IMR-90 (cell line): ENCODE measurements at regions not wholly inside any gene's neighbourhood (a gene's known extent, or its start where the extent isn't known, plus 50 kb on each side); places are given as distances from the start of the nearest gene placed in this dataset.

Source experiments
- ATAC-seq: fragments of 200-7000 bp; cut with Tn5 transposase; 2 replicates; pipeline ENCODE4 v1.9.1; 2020; ENCODE audit warnings: low read depth, mild to moderate bottlenecking, moderate library complexity
- BruUV-seq: library from RNA; stranded (reverse); fragments of 400-500 nt; replicated peaks from 2 replicates; lab custom pipeline; 2021; lab: Mats Ljungman, UMichigan
- CTCF ChIA-PET: fragments of 300-600 bp; formaldehyde crosslinking; extraction: SDS; loops from one replicate; lab custom pipeline; 2021; ENCODE audit warnings: antibody characterized with exemption; lab: Yijun Ruan, JAX
- POLR2A ChIA-PET: fragments of 300-600 bp; sonication (Branson Sonifier 250); formaldehyde crosslinking; loops from one replicate; lab custom pipeline; 2022; ENCODE audit warnings: antibody characterized with exemption; ENCODE audit not compliant: unreplicated experiment; lab: Charles Lee
- DNase-seq: peaks from one replicate; pipeline ENCODE4 v3.0.0; 2013
- H2AFZ ChIP-seq: replicated peaks from 2 replicates; pipeline ENCODE3; 2013; ENCODE audit warnings: low read length, mild to moderate bottlenecking; ENCODE audit not compliant: poor library complexity
- H2AK5ac ChIP-seq: 2 replicates; pipeline ENCODE4 v1.6.1; 2013; ENCODE audit warnings: low read depth, low read length, inconsistent platforms
- H2AK9ac ChIP-seq: replicated peaks from 2 replicates; pipeline ENCODE3; 2013; ENCODE audit warnings: mild to moderate bottlenecking, low read depth, low read length, moderate library complexity; ENCODE audit not compliant: poor library complexity
- H2BK120ac ChIP-seq: 2 replicates; pipeline ENCODE4 v1.6.1; 2013; ENCODE audit warnings: low read depth, low read length, inconsistent platforms
- H2BK15ac ChIP-seq: 3 replicates; pipeline ENCODE4 v1.6.1; 2013; ENCODE audit warnings: low read depth, low read length, inconsistent platforms
- H2BK20ac ChIP-seq: 2 replicates; pipeline ENCODE4 v1.6.1; 2013; ENCODE audit warnings: low read depth, mild to moderate bottlenecking, inconsistent platforms, low read length, moderate library complexity
- H2BK5ac ChIP-seq: 2 replicates; pipeline ENCODE4 v1.6.1; 2013; ENCODE audit warnings: mild to moderate bottlenecking, low read depth, low read length, inconsistent platforms; ENCODE audit not compliant: poor library complexity, severe bottlenecking
- H3K14ac ChIP-seq: replicated peaks from 2 replicates; pipeline ENCODE4 v1.6.1; 2013; ENCODE audit warnings: low read depth, low read length, inconsistent platforms
- H3K18ac ChIP-seq: 2 replicates; pipeline ENCODE4 v1.6.1; 2013; ENCODE audit warnings: low read depth, low read length, control low read depth
- H3K23ac ChIP-seq: 2 replicates; pipeline ENCODE4 v1.6.1; 2013; ENCODE audit warnings: low read depth, low read length, inconsistent platforms
- H3K27ac ChIP-seq: 2 replicates; pipeline ENCODE4 v1.5.1; 2013; ENCODE audit warnings: mild to moderate bottlenecking, control low read depth, low read length; ENCODE audit not compliant: insufficient read depth
- H3K27me3 ChIP-seq: 2 replicates; pipeline ENCODE4 v1.6.1; 2013; ENCODE audit warnings: low read length; ENCODE audit not compliant: control insufficient read depth, insufficient read depth
- H3K36me3 ChIP-seq: 2 replicates; pipeline ENCODE4 v1.6.1; 2013; ENCODE audit warnings: low read length, mixed read lengths; ENCODE audit not compliant: control insufficient read depth, insufficient read depth
- H3K4ac ChIP-seq: 2 replicates; pipeline ENCODE4 v1.6.1; 2013; ENCODE audit warnings: low read depth, low read length, inconsistent platforms
- H3K4me1 ChIP-seq: 2 replicates; pipeline ENCODE4 v1.6.1; 2013; ENCODE audit warnings: low read length, mixed read lengths; ENCODE audit not compliant: control insufficient read depth, insufficient read depth
- H3K4me2 ChIP-seq: 2 replicates; pipeline ENCODE4 v1.6.1; 2013; ENCODE audit warnings: low read depth, mild to moderate bottlenecking, control low read depth, low read length, moderate library complexity
- H3K4me3 ChIP-seq: 2 replicates; pipeline ENCODE4 v1.5.1; 2013; ENCODE audit warnings: low read depth, mild to moderate bottlenecking, control low read depth, low read length, moderate library complexity; ENCODE audit not compliant: insufficient read depth
- H3K56ac ChIP-seq: 2 replicates; pipeline ENCODE4 v1.6.1; 2013; ENCODE audit warnings: low read length, inconsistent platforms; ENCODE audit not compliant: insufficient read depth; ENCODE audit errors: extremely low read depth
- H3K79me1 ChIP-seq, 2 experiments: 2 replicates each; pipeline ENCODE4 v1.6.1; 2013; ENCODE audit warnings: low read length in 2 of 2, inconsistent platforms in 1 of 2, low read depth in 1 of 2
- H3K9ac ChIP-seq: 2 replicates; pipeline ENCODE4 v1.6.1; 2013; ENCODE audit warnings: low read depth, low read length, control low read depth
- H3K9me1 ChIP-seq: 2 replicates; pipeline ENCODE4 v1.6.1; 2013; ENCODE audit warnings: low read length, inconsistent platforms; ENCODE audit not compliant: insufficient read depth
- H3K9me3 ChIP-seq: 2 replicates; pipeline ENCODE4 v1.6.1; 2013; ENCODE audit warnings: low read length; ENCODE audit not compliant: control insufficient read depth, insufficient read depth
- H4K20me1 ChIP-seq: 2 replicates; pipeline ENCODE4 v1.6.1; 2013; ENCODE audit warnings: low read length, inconsistent platforms; ENCODE audit not compliant: insufficient read depth
- H4K5ac ChIP-seq: 2 replicates; pipeline ENCODE4 v1.6.1; 2013; ENCODE audit warnings: mild to moderate bottlenecking, low read depth, low read length, control low read depth
- H4K8ac ChIP-seq, 2 experiments: 2 replicates each; pipeline ENCODE4 v1.6.1; 2013; ENCODE audit warnings: low read depth in 2 of 2, low read length in 2 of 2, control low read depth in 1 of 2, inconsistent platforms in 1 of 2
- H4K91ac ChIP-seq: 2 replicates; pipeline ENCODE4 v1.6.1; 2013; ENCODE audit warnings: low read depth, low read length, inconsistent platforms; ENCODE audit not compliant: insufficient read depth
- WGBS, 2 experiments: methylation state at CpG; one replicate each; pipeline versions ENCODE4 v1.1.5 to v1.1.7; 2013; ENCODE audit warnings: missing lambda C conversion rate in 2 of 2; ENCODE audit not compliant: insufficient read length in 1 of 2; ENCODE audit errors: extremely low coverage in 2 of 2; 5-methylcytosine and 5-hydroxymethylcytosine counted together
- dilution Hi-C: fragments of 300-500 bp; cut with HindIII; formaldehyde crosslinking; loops from one replicate; pipeline ENCODE4 v1.14.3; 2018; ENCODE audit warnings: low sequenced_read_pairs; ENCODE audit not compliant: unreplicated experiment
- in situ Hi-C: fragments of 300-500 bp; cut with MboI; formaldehyde crosslinking; loops from 3 replicates; pipeline ENCODE4 v1.14.3; 2019; ENCODE audit warnings: low sequenced_read_pairs, inconsistent platforms, mixed read lengths
- intact Hi-C: fragments of 100-400 bp; cut with micrococcal nuclease; formaldehyde crosslinking; loops from 2 replicates; pipeline ENCODE4 v1.10.0; 2022
- TF ChIP-seq, protein P1 (sequence below): fragments of 150-350 bp; IDR thresholded peaks from 2 replicates; pipeline ENCODE4 v1.6.1; 2017; ENCODE audit warnings: mild to moderate bottlenecking, antibody characterized with exemption, low read length, low read depth

DNA sequence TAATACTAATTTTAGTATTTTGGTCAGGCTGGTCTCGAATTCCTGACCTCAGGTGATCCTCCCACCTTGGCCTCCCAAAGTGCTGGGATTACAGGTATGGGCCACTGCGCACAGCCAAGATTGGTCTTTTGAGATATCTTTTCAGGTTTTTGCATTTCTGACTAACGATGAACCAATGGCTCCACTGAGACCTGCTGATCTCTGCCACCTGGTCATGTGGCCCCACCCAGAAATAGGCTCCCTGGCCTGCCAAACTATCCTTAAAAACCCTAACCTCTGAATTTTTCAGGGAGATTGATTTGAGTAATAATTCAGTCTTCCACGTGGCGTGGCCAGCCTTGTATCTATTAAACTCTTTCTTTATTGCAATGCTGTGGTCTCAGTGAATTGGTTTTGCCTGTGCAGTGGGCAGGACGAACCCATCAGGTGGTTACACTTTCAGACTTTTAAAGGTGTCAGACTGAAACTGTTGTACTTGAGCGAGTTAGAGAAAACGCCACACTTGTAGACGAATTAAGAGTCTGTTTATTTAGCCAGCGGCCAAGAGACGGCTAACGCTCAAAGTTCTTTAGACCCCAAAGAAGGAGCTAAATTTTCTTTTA, 85.8 kb upstream of the MSH6 start:
- Histone ChIP-seq H3K14ac (no peak overlapping the region), H3K36me3 (no peaks in the 10 kb centered on the region), H3K56ac (no peak overlapping the region), H3K4ac (no peak overlapping the region), H3K4me2 (no peak overlapping the region), H4K8ac (no peak overlapping the region), H3K27me3 (peaks cover 20% of the 10 kb centered on the region), H3K18ac (no peak overlapping the region), H2BK15ac (no peak overlapping the region), H2BK5ac (no peak overlapping the region), H2AK9ac (no peak overlapping the region), H2AFZ (no peak overlapping the region), H3K23ac (no peak overlapping the region), H3K9me3 (no peaks in the 10 kb centered on the region), H2BK120ac (no peak overlapping the region), H2AK5ac (no peak overlapping the region), H2BK20ac (no peak overlapping the region), H4K91ac (no peak overlapping the region), H3K9ac (no peak overlapping the region), H3K79me1 (no peaks in the 10 kb centered on the region), H3K4me1 (no peaks in the 10 kb centered on the region), H4K5ac (no peak overlapping the region), H3K4me3 (no peak overlapping the region), H3K27ac (no peak overlapping the region), H4K20me1 (no peaks in the 10 kb centered on the region), H3K9me1 (no peaks in the 10 kb centered on the region)
- intact Hi-C loops: no loop called here
- ChIA-PET CTCF (no interaction called here), POLR2A (no interaction called here)
- BruUV-seq: no TSS peak
- WGBS, 2 experiments: 50% methylated on average over 2 of the region's 12 CpGs; no CpG with 5 or more reads in 1 of the 2 experiments
- dilution Hi-C loops: no loop called here
- TF ChIP-seq, protein P1, sequence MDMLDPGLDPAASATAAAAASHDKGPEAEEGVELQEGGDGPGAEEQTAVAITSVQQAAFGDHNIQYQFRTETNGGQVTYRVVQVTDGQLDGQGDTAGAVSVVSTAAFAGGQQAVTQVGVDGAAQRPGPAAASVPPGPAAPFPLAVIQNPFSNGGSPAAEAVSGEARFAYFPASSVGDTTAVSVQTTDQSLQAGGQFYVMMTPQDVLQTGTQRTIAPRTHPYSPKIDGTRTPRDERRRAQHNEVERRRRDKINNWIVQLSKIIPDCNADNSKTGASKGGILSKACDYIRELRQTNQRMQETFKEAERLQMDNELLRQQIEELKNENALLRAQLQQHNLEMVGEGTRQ: no peak
- in situ Hi-C loops: no loop called here
- no peak for DNase-seq
- no peak for ATAC-seq
